Sigmoid colon (tissue), 4 donors: ENCODE measurements at regions not wholly inside any gene's neighbourhood (a gene's known extent, or its start where the extent isn't known, plus 50 kb on each side); places are given as distances from the start of the nearest gene placed in this dataset.

ENCODE experiments used
- POLR2A ChIP-seq, 2 donors: fragments of 450-650 bp; IDR thresholded peaks; one replicate each; pipeline ENCODE4 v1.6.1; 2016; ENCODE audit warnings: antibody characterized with exemption in 2 of 2, mild to moderate bottlenecking in 2 of 2, moderate library complexity in 2 of 2
- POLR2AphosphoS5 ChIP-seq, 4 donors: sonication (generic); formaldehyde crosslinking; IDR thresholded peaks; one replicate each; pipeline ENCODE4 v1.6.1; 2017; ENCODE audit warnings: antibody characterized with exemption in 4 of 4
- TF ChIP-seq, protein P1 (sequence below), 4 experiments: fragments of 450-650 bp in 3 of 4; fragments of 200-600 bp in 1 of 4; IDR thresholded peaks; one replicate each; pipeline ENCODE4 v1.5.1; 2016 to 2019; ENCODE audit warnings: antibody characterized with exemption in 4 of 4, mild to moderate bottlenecking in 3 of 4, moderate library complexity in 2 of 4

GRCh38 chr3:182702216-182702615, 91.1 kb upstream of the ATP11B start:
- TF ChIP-seq, protein P1, sequence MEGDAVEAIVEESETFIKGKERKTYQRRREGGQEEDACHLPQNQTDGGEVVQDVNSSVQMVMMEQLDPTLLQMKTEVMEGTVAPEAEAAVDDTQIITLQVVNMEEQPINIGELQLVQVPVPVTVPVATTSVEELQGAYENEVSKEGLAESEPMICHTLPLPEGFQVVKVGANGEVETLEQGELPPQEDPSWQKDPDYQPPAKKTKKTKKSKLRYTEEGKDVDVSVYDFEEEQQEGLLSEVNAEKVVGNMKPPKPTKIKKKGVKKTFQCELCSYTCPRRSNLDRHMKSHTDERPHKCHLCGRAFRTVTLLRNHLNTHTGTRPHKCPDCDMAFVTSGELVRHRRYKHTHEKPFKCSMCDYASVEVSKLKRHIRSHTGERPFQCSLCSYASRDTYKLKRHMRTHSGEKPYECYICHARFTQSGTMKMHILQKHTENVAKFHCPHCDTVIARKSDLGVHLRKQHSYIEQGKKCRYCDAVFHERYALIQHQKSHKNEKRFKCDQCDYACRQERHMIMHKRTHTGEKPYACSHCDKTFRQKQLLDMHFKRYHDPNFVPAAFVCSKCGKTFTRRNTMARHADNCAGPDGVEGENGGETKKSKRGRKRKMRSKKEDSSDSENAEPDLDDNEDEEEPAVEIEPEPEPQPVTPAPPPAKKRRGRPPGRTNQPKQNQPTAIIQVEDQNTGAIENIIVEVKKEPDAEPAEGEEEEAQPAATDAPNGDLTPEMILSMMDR (IDR thresholded peaks at IDR 0.05): no peak
- no peak for TF ChIP-seq POLR2A (IDR thresholded peaks at IDR 0.05)
- TF ChIP-seq POLR2AphosphoS5 (IDR thresholded peaks at IDR 0.05): no peak
